ENCODE measurements at regions not wholly inside any gene's neighbourhood (a gene's known extent, or its start where the extent isn't known, plus 50 kb on each side); places are given as distances from the start of the nearest gene placed in this dataset.
"Not testable (repeated sequence)": the region's sequence is repeated elsewhere in the genome, so short reads cannot be mapped to it uniquely, and the experiment has no call there.

GRCh38 chr5:5883146-5883545 lies 460.7 kb downstream of the ICE1 start:
- Histone ChIP-seq H3K27ac (ENCODE audit: low read depth, low read length) (no peak overlapping the region), H3K36me3 (ENCODE audit: control insufficient read depth, insufficient read depth, low read length) (no peaks in the 10 kb centered on the region), H3K27me3 (ENCODE audit: control insufficient read depth, insufficient read depth, low read length) (peaks cover 13% of the 10 kb centered on the region), H3K4me1 (ENCODE audit: control insufficient read depth, insufficient read depth, low read length) (no peaks in the 10 kb centered on the region), H3K9me3 (ENCODE audit: control insufficient read depth, insufficient read depth, low read depth, low read length) (no peaks in the 10 kb centered on the region), H3K9ac (ENCODE audit: low read length) (no peak overlapping the region), H3K4me3 (ENCODE audit: low read depth, low read length) (no peak overlapping the region)

GRCh38 chr5:5882706-5883105 lies 460.2 kb downstream of the ICE1 start:
- H3K4me1 ChIP-seq (ENCODE audit: control insufficient read depth, insufficient read depth, low read length), result no peaks in the 10 kb centered on the region

GRCh38 chr5:5881294-5881693 lies 458.8 kb downstream of the ICE1 start:
- Histone ChIP-seq H3K4me3 (ENCODE audit: low read depth, low read length) (no peak overlapping the region), H3K27me3 (ENCODE audit: control insufficient read depth, insufficient read depth, low read length) (0 out of 2 replicates have a peak, but pooled peaks cover under 1% of the 10 kb centered on the region), H3K9me3 (ENCODE audit: control insufficient read depth, insufficient read depth, low read depth, low read length) (no peaks in the 10 kb centered on the region), H3K4me1 (ENCODE audit: control insufficient read depth, insufficient read depth, low read length) (no peaks in the 10 kb centered on the region), H3K27ac (ENCODE audit: low read depth, low read length) (no peak overlapping the region), H3K36me3 (ENCODE audit: control insufficient read depth, insufficient read depth, low read length) (no peaks in the 10 kb centered on the region), H3K9ac (ENCODE audit: low read length) (no peak overlapping the region)

More at GRCh38 chr5:5882706-5883105, 460.2 kb downstream of the ICE1 start:
- H3K27ac ChIP-seq (ENCODE audit: low read depth, low read length), result no peak overlapping the region
- no peaks in the 10 kb centered on the region for H3K36me3 ChIP-seq (ENCODE audit: control insufficient read depth, insufficient read depth, low read length)
- H3K4me3 ChIP-seq (ENCODE audit: low read depth, low read length), result no peak overlapping the region
- no peak overlapping the region for H3K9ac ChIP-seq (ENCODE audit: low read length)
- peaks cover 12% of the 10 kb centered on the region for H3K27me3 ChIP-seq (ENCODE audit: control insufficient read depth, insufficient read depth, low read length)
- H3K9me3 ChIP-seq (ENCODE audit: control insufficient read depth, insufficient read depth, low read depth, low read length), result no peaks in the 10 kb centered on the region

GRCh38 chr5:5880077-5880763 lies 457.7 kb downstream of the ICE1 start:
- H3K9ac ChIP-seq (ENCODE audit: low read length), result no peak overlapping the region
- H3K36me3 ChIP-seq (ENCODE audit: control insufficient read depth, insufficient read depth, low read length), result no peaks in the 10 kb centered on the region
- no peaks in the 10 kb centered on the region for H3K27me3 ChIP-seq (ENCODE audit: control insufficient read depth, insufficient read depth, low read length)
- H3K4me3 ChIP-seq (ENCODE audit: low read depth, low read length), result no peak overlapping the region
- H3K9me3 ChIP-seq (ENCODE audit: control insufficient read depth, insufficient read depth, low read depth, low read length), result no peaks in the 10 kb centered on the region
- H3K4me1 ChIP-seq (ENCODE audit: control insufficient read depth, insufficient read depth, low read length), result no peaks in the 10 kb centered on the region
- no peak overlapping the region for H3K27ac ChIP-seq (ENCODE audit: low read depth, low read length)

GRCh38 chr5:5857396-5857795 lies 434.9 kb downstream of the ICE1 start:
- Histone ChIP-seq H3K36me3 (ENCODE audit: control insufficient read depth, insufficient read depth, low read length) (no peaks in the 10 kb centered on the region), H3K4me3 (ENCODE audit: low read depth, low read length) (no peak overlapping the region), H3K27ac (ENCODE audit: low read depth, low read length) (no peak overlapping the region), H3K9me3 (ENCODE audit: control insufficient read depth, insufficient read depth, low read depth, low read length) (no peaks in the 10 kb centered on the region), H3K27me3 (ENCODE audit: control insufficient read depth, insufficient read depth, low read length) (no peaks in the 10 kb centered on the region), H3K4me1 (ENCODE audit: control insufficient read depth, insufficient read depth, low read length) (no peaks in the 10 kb centered on the region), H3K9ac (ENCODE audit: low read length) (no peak overlapping the region)

GRCh38 chr5:5854087-5854486 lies 431.6 kb downstream of the ICE1 start:
- H3K4me1 ChIP-seq (ENCODE audit: control insufficient read depth, insufficient read depth, low read length), result no peaks in the 10 kb centered on the region
- no peaks in the 10 kb centered on the region for H3K27me3 ChIP-seq (ENCODE audit: control insufficient read depth, insufficient read depth, low read length)
- no peak overlapping the region for H3K4me3 ChIP-seq (ENCODE audit: low read depth, low read length)
- no peak overlapping the region for H3K9ac ChIP-seq (ENCODE audit: low read length)
- H3K9me3 ChIP-seq (ENCODE audit: control insufficient read depth, insufficient read depth, low read depth, low read length), result no peaks in the 10 kb centered on the region
- no peak overlapping the region for H3K27ac ChIP-seq (ENCODE audit: low read depth, low read length)
- H3K36me3 ChIP-seq (ENCODE audit: control insufficient read depth, insufficient read depth, low read length), result no peaks in the 10 kb centered on the region

- H3K27ac ChIP-seq (ENCODE audit: low read depth, low read length), result no peak overlapping the region
- no peak overlapping the region for H3K9ac ChIP-seq (ENCODE audit: low read length)
- no peak overlapping the region for H3K4me3 ChIP-seq (ENCODE audit: low read depth, low read length)
- H3K9me3 ChIP-seq (ENCODE audit: control insufficient read depth, insufficient read depth, low read depth, low read length), result no peaks in the 10 kb centered on the region
- H3K27me3 ChIP-seq (ENCODE audit: control insufficient read depth, insufficient read depth, low read length), result no peaks in the 10 kb centered on the region
- H3K4me1 ChIP-seq (ENCODE audit: control insufficient read depth, insufficient read depth, low read length), result no peaks in the 10 kb centered on the region
- H3K36me3 ChIP-seq (ENCODE audit: control insufficient read depth, insufficient read depth, low read length), result no peaks in the 10 kb centered on the region
Observed at GRCh38 chr5:5838493-5838892, 416.0 kb downstream of the ICE1 start.

- H3K9ac ChIP-seq (ENCODE audit: low read length); H3K4me1 ChIP-seq (ENCODE audit: control insufficient read depth, insufficient read depth, low read length); H3K27ac ChIP-seq (ENCODE audit: low read depth, low read length); H3K4me3 ChIP-seq (ENCODE audit: low read depth, low read length); H3K36me3 ChIP-seq (ENCODE audit: control insufficient read depth, insufficient read depth, low read length); H3K27me3 ChIP-seq (ENCODE audit: control insufficient read depth, insufficient read depth, low read length); H3K9me3 ChIP-seq (ENCODE audit: control insufficient read depth, insufficient read depth, low read depth, low read length): not testable (repeated sequence)
Observed at GRCh38 chr5:5831622-5832021, 409.1 kb downstream of the ICE1 start.

GRCh38 chr5:5828619-5829018 lies 406.1 kb downstream of the ICE1 start:
- no peak overlapping the region for H3K9ac ChIP-seq (ENCODE audit: low read length)
- no peaks in the 10 kb centered on the region for H3K9me3 ChIP-seq (ENCODE audit: control insufficient read depth, insufficient read depth, low read depth, low read length)
- no peaks in the 10 kb centered on the region for H3K27me3 ChIP-seq (ENCODE audit: control insufficient read depth, insufficient read depth, low read length)
- H3K4me3 ChIP-seq (ENCODE audit: low read depth, low read length), result no peak overlapping the region
- H3K4me1 ChIP-seq (ENCODE audit: control insufficient read depth, insufficient read depth, low read length), result no peaks in the 10 kb centered on the region
- no peaks in the 10 kb centered on the region for H3K36me3 ChIP-seq (ENCODE audit: control insufficient read depth, insufficient read depth, low read length)
- no peak overlapping the region for H3K27ac ChIP-seq (ENCODE audit: low read depth, low read length)

GRCh38 chr5:5826911-5827310 lies 404.4 kb downstream of the ICE1 start:
- Histone ChIP-seq H3K9me3 (ENCODE audit: control insufficient read depth, insufficient read depth, low read depth, low read length) (no peaks in the 10 kb centered on the region), H3K9ac (ENCODE audit: low read length) (no peak overlapping the region), H3K4me1 (ENCODE audit: control insufficient read depth, insufficient read depth, low read length) (no peaks in the 10 kb centered on the region), H3K36me3 (ENCODE audit: control insufficient read depth, insufficient read depth, low read length) (no peaks in the 10 kb centered on the region), H3K4me3 (ENCODE audit: low read depth, low read length) (no peak overlapping the region), H3K27ac (ENCODE audit: low read depth, low read length) (no peak overlapping the region), H3K27me3 (ENCODE audit: control insufficient read depth, insufficient read depth, low read length) (no peaks in the 10 kb centered on the region)

- no peaks in the 10 kb centered on the region for H3K36me3 ChIP-seq (ENCODE audit: control insufficient read depth, insufficient read depth, low read length)
- no peaks in the 10 kb centered on the region for H3K9me3 ChIP-seq (ENCODE audit: control insufficient read depth, insufficient read depth, low read depth, low read length)
- H3K4me3 ChIP-seq (ENCODE audit: low read depth, low read length), result no peak overlapping the region
- H3K27ac ChIP-seq (ENCODE audit: low read depth, low read length), result no peak overlapping the region
- H3K27me3 ChIP-seq (ENCODE audit: control insufficient read depth, insufficient read depth, low read length), result no peaks in the 10 kb centered on the region
- H3K4me1 ChIP-seq (ENCODE audit: control insufficient read depth, insufficient read depth, low read length), result no peaks in the 10 kb centered on the region
- H3K9ac ChIP-seq (ENCODE audit: low read length), result no peak overlapping the region
Observed at GRCh38 chr5:5822729-5823257, 400.3 kb downstream of the ICE1 start.
